Neuronal stem cell (in vitro differentiated cells): ENCODE measurements at regions not wholly inside any gene's neighbourhood (a gene's known extent, or its start where the extent isn't known, plus 50 kb on each side); places are given as distances from the start of the nearest gene placed in this dataset.

Experiments
- DNase-seq: peaks from one replicate; pipeline ENCODE4 v3.0.0-alpha.2; 2013; ENCODE audit warnings: low spot score
- H2AFZ ChIP-seq: one replicate; pipeline ENCODE4 v1.6.1; 2013; ENCODE audit warnings: mild to moderate bottlenecking, low read length, inconsistent platforms
- H2AK5ac ChIP-seq: 2 replicates; pipeline ENCODE4 v1.6.1; 2013; ENCODE audit warnings: low read depth, mild to moderate bottlenecking, inconsistent platforms, low read length, moderate library complexity, mixed read lengths
- H2BK120ac ChIP-seq: 2 replicates; pipeline ENCODE4 v1.6.1; 2013; ENCODE audit warnings: low read depth, mild to moderate bottlenecking, inconsistent platforms, low read length, moderate library complexity, mixed read lengths
- H2BK12ac ChIP-seq: one replicate; pipeline ENCODE4 v1.6.1; 2013; ENCODE audit warnings: low read length, inconsistent platforms
- H2BK15ac ChIP-seq: 2 replicates; pipeline ENCODE4 v1.6.1; 2013; ENCODE audit warnings: mild to moderate bottlenecking, low read length, inconsistent platforms, mixed read lengths
- H2BK5ac ChIP-seq: one replicate; pipeline ENCODE4 v1.6.1; 2013; ENCODE audit warnings: inconsistent platforms, mild to moderate bottlenecking, low read length, moderate library complexity
- H3K14ac ChIP-seq: one replicate; pipeline ENCODE4 v1.6.1; 2013; ENCODE audit warnings: low read length, inconsistent platforms
- H3K18ac ChIP-seq: 2 replicates; pipeline ENCODE4 v1.6.1; 2013; ENCODE audit warnings: low read length, inconsistent platforms
- H3K23ac ChIP-seq: 2 replicates; pipeline ENCODE4 v1.6.1; 2013; ENCODE audit warnings: low read depth, mild to moderate bottlenecking, mixed read lengths, low read length, inconsistent platforms; ENCODE audit not compliant: poor library complexity
- H3K27ac ChIP-seq: replicated peaks from 3 replicates; pipeline ENCODE4 v1.5.1; 2013; ENCODE audit warnings: low read length, inconsistent platforms
- H3K27me3 ChIP-seq, 3 experiments: 2 replicates each; pipeline ENCODE4 v1.6.1; 2013; ENCODE audit warnings: low read length in 3 of 3, mild to moderate bottlenecking in 2 of 3, inconsistent platforms in 1 of 3, low read depth in 1 of 3, mixed read lengths in 1 of 3, moderate library complexity in 1 of 3; ENCODE audit not compliant: control insufficient read depth in 3 of 3, insufficient read depth in 3 of 3
- H3K36me3 ChIP-seq, 2 donors: replicated peaks in 1 of 2; 2 replicates each; pipeline ENCODE4 v1.6.1; 2013; ENCODE audit warnings: low read length in 2 of 2; ENCODE audit not compliant: control insufficient read depth in 2 of 2, insufficient read depth in 2 of 2
- H3K4ac ChIP-seq: 2 replicates; pipeline ENCODE4 v1.6.1; 2013; ENCODE audit warnings: inconsistent platforms, mild to moderate bottlenecking, low read length, moderate library complexity
- H3K4me1 ChIP-seq, 2 donors: 1 replicate in 1 of 2; 2 replicates in 1 of 2; pipeline ENCODE4 v1.6.1; 2013; ENCODE audit warnings: low read length in 2 of 2, low read depth in 1 of 2; ENCODE audit not compliant: control insufficient read depth in 2 of 2, insufficient read depth in 1 of 2
- H3K4me2 ChIP-seq: one replicate; pipeline ENCODE4 v1.6.1; 2013; ENCODE audit warnings: mild to moderate bottlenecking, low read length, inconsistent platforms; ENCODE audit not compliant: insufficient read depth, poor library complexity, severe bottlenecking
- H3K4me3 ChIP-seq, 2 donors: 2 replicates each; pipeline ENCODE4 v1.5.1; 2013; ENCODE audit warnings: low read length in 2 of 2, mild to moderate bottlenecking in 2 of 2, inconsistent platforms in 1 of 2, moderate library complexity in 1 of 2
- H3K79me1 ChIP-seq: one replicate; pipeline ENCODE4 v1.6.1; 2013; ENCODE audit warnings: low read depth, mild to moderate bottlenecking, inconsistent platforms, low read length, moderate library complexity
- H3K9ac ChIP-seq: one replicate; pipeline ENCODE4 v1.6.1; 2013; ENCODE audit warnings: mild to moderate bottlenecking, low read depth, low read length, inconsistent platforms; ENCODE audit not compliant: poor library complexity
- H3K9me3 ChIP-seq, 2 donors: replicated peaks in 1 of 2; 2 replicates each; pipeline versions ENCODE3 to v1.6.1; 2013; ENCODE audit warnings: low read length in 2 of 2, mild to moderate bottlenecking in 2 of 2, inconsistent platforms in 1 of 2, low read depth in 1 of 2, mixed read lengths in 1 of 2, moderate library complexity in 1 of 2; ENCODE audit not compliant: control insufficient read depth in 2 of 2, insufficient read depth in 1 of 2
- H4K8ac ChIP-seq: one replicate; pipeline ENCODE4 v1.6.1; 2013; ENCODE audit warnings: low read depth, mild to moderate bottlenecking, inconsistent platforms, low read length, moderate library complexity
- H4K91ac ChIP-seq: one replicate; pipeline ENCODE4 v1.6.1; 2013; ENCODE audit warnings: low read length, low read depth, mild to moderate bottlenecking, inconsistent platforms; ENCODE audit not compliant: poor library complexity
- WGBS, 2 donors: extraction: QIAGEN DNeasy Blood & Tissue Kit; methylation state at CpG; one replicate each; pipeline ENCODE4 v1.1.7; 2013; ENCODE audit warnings: missing lambda C conversion rate in 2 of 2, mixed read lengths in 1 of 2; ENCODE audit not compliant: insufficient read length in 2 of 2, insufficient replicate concordance in 1 of 2; ENCODE audit errors: extremely low coverage in 2 of 2; 5-methylcytosine and 5-hydroxymethylcytosine counted together

DNA sequence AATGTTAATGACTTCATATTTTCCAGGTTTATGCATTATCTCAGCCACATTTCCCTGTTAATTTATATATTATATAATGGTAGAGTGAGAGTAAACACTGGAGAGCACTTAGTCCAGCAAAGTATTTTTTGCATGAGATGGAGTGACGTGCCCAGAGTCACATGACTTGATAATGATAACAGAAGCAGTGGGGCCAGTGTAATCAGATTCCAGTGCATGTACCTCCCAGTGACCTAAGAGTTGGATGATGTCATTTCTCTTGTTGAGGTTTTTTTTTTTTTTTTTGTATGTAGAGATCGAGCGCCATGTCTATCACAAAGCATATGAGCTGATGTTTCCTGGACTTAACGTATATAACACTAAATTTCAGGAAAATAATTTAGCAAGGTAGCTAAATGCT, 375.3 kb downstream of the CNTN6 start:
- Histone ChIP-seq H2BK12ac (no peak overlapping the region), H3K14ac (no peak overlapping the region), H4K91ac (no peak overlapping the region), H2BK15ac (no peak overlapping the region), H3K4me1 (no peaks in the 10 kb centered on the region), H3K9me3 (no peaks in the 10 kb centered on the region), H2AK5ac (no peak overlapping the region), H3K27me3 (no peaks in the 10 kb centered on the region), H3K36me3 (no peaks in the 10 kb centered on the region), H3K4ac (no peak overlapping the region), H3K18ac (no peak overlapping the region), H2BK120ac (no peak overlapping the region), H2AFZ (no peak overlapping the region), H3K4me3 (no peak overlapping the region), H3K23ac (no peak overlapping the region), H3K4me2 (no peak overlapping the region), H3K27ac (no peak overlapping the region), H4K8ac (no peak overlapping the region), H3K9ac (no peak overlapping the region), H2BK5ac (no peak overlapping the region), H3K79me1 (no peaks in the 10 kb centered on the region)
- no CpG with 5 or more reads among the region's 4 CpGs for WGBS, 2 donors
- no peak for DNase-seq

GRCh38 chr3:1469248-1469647, 376.4 kb downstream of the CNTN6 start:
- no peak overlapping the region for H3K18ac ChIP-seq
- no peak overlapping the region for H2BK120ac ChIP-seq
- H2BK12ac ChIP-seq = no peak overlapping the region
- no peaks in the 10 kb centered on the region for H3K36me3 ChIP-seq
- no peak overlapping the region for H3K4ac ChIP-seq
- no peak overlapping the region for H4K8ac ChIP-seq
- no peak overlapping the region for H3K9ac ChIP-seq
- no peak overlapping the region for H2AK5ac ChIP-seq
- H3K4me1 ChIP-seq = no peaks in the 10 kb centered on the region
- H3K27me3 ChIP-seq = no peaks in the 10 kb centered on the region
- H3K4me2 ChIP-seq = no peak overlapping the region
- H2AFZ ChIP-seq = no peak overlapping the region
- H2BK5ac ChIP-seq = no peak overlapping the region
- no peak overlapping the region for H2BK15ac ChIP-seq
- H3K14ac ChIP-seq = no peak overlapping the region
- WGBS, 2 donors = no CpG with 5 or more reads among the region's 2 CpGs
- no peak overlapping the region for H3K4me3 ChIP-seq
- no peak overlapping the region for H3K27ac ChIP-seq
- H3K9me3 ChIP-seq = no peaks in the 10 kb centered on the region
- no peak for DNase-seq
- H4K91ac ChIP-seq = no peak overlapping the region
- H3K79me1 ChIP-seq = no peaks in the 10 kb centered on the region
- H3K23ac ChIP-seq = no peak overlapping the region

DNA sequence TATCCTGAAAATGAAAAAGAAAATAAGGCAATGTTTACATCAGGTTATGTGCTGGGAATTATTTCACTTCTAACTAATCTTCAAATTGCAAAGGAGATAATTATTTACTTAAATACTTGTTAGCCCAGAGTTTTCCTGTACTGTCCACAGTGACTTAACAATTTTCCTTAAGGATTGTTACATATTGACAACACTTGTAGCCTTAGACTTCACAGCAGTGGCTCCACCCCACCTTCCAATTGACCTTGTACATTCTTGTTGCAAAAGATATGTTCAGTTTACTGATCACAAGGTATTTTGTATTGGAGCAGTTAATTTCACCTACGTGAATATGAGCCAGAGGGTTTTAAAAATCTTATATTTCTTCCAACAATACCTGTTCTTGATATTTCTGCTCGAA, 376.9 kb downstream of the CNTN6 start:
- Histone ChIP-seq H3K4ac (no peak overlapping the region), H2AK5ac (no peak overlapping the region), H3K27ac (no peak overlapping the region), H2AFZ (no peak overlapping the region), H4K91ac (no peak overlapping the region), H3K23ac (no peak overlapping the region), H3K4me1 (no peaks in the 10 kb centered on the region), H3K14ac (no peak overlapping the region), H2BK5ac (no peak overlapping the region), H4K8ac (no peak overlapping the region), H2BK12ac (no peak overlapping the region), H3K9ac (no peak overlapping the region), H3K4me2 (no peak overlapping the region), H3K4me3 (no peak overlapping the region), H3K36me3 (no peaks in the 10 kb centered on the region), H3K79me1 (no peaks in the 10 kb centered on the region), H2BK15ac (no peak overlapping the region), H3K9me3 (no peaks in the 10 kb centered on the region), H2BK120ac (no peak overlapping the region), H3K27me3 (no peaks in the 10 kb centered on the region), H3K18ac (no peak overlapping the region)
- no CpG with 5 or more reads among the region's 2 CpGs for WGBS, 2 donors
- no peak for DNase-seq

GRCh38 chr3:1477669-1478068, 384.8 kb downstream of the CNTN6 start:
- DNase-seq = no peak
- Histone ChIP-seq H2AK5ac (no peak overlapping the region), H2BK12ac (no peak overlapping the region), H4K8ac (no peak overlapping the region), H4K91ac (no peak overlapping the region), H2BK5ac (no peak overlapping the region), H2BK120ac (no peak overlapping the region), H3K27ac (no peak overlapping the region), H3K9ac (no peak overlapping the region), H3K9me3 (no peaks in the 10 kb centered on the region), H3K14ac (no peak overlapping the region), H3K4me3 (no peak overlapping the region), H3K4me1 (no peaks in the 10 kb centered on the region), H3K4me2 (no peak overlapping the region), H3K4ac (no peak overlapping the region), H3K18ac (peak overlapping the region; percentile 64), H2AFZ (peak overlapping the region; percentile 17), H3K79me1 (no peaks in the 10 kb centered on the region), H3K36me3 (no peaks in the 10 kb centered on the region), H2BK15ac (no peak overlapping the region), H3K27me3 (no peaks in the 10 kb centered on the region), H3K23ac (no peak overlapping the region)
- no CpG with 5 or more reads among the region's 13 CpGs for WGBS, 2 donors
